Stimulated activated CD8-positive, alpha-beta memory T cell treated with anti-CD3 and anti-CD28 coated beads, Interleukin-4, amount 100 ng/mL, for 48 hours (primary cell): ENCODE measurements at regions not wholly inside any gene's neighbourhood (a gene's known extent, or its start where the extent isn't known, plus 50 kb on each side); places are given as distances from the start of the nearest gene placed in this dataset.

ENCODE experiments used
- DNase-seq: peaks from one replicate; pipeline ENCODE4 v3.0.0-alpha.2; 2020

GRCh38 chr7:26011039-26011696 lies 140.8 kb upstream of the NFE2L3 start:
- no peak for DNase-seq

GRCh38 chr7:26013551-26014083 lies 138.4 kb upstream of the NFE2L3 start:
- no peak for DNase-seq

GRCh38 chr7:26022982-26023381 lies 129.0 kb upstream of the NFE2L3 start:
- no peak for DNase-seq

GRCh38 chr7:26029911-26030310 lies 122.1 kb upstream of the NFE2L3 start:
- no peak for DNase-seq

GRCh38 chr7:26034391-26034790 lies 117.6 kb upstream of the NFE2L3 start:
- no peak for DNase-seq

- no peak for DNase-seq
Observed at GRCh38 chr7:26035552-26035951, 116.4 kb upstream of the NFE2L3 start.

- no peak for DNase-seq
Observed at GRCh38 chr7:26036092-26036491, 115.9 kb upstream of the NFE2L3 start.

GRCh38 chr7:26038201-26038990 lies 113.6 kb upstream of the NFE2L3 start:
- no peak for DNase-seq

- DNase-seq: no peak
Observed at GRCh38 chr7:26040085-26040484, 111.9 kb upstream of the NFE2L3 start.

GRCh38 chr7:26042237-26042636 lies 109.8 kb upstream of the NFE2L3 start:
- no peak for DNase-seq

- no peak for DNase-seq
Observed at GRCh38 chr7:26043801-26044200, 108.2 kb upstream of the NFE2L3 start.

GRCh38 chr7:26044320-26044719 lies 107.7 kb upstream of the NFE2L3 start:
- no peak for DNase-seq

- no peak for DNase-seq
Observed at GRCh38 chr7:26046150-26046549, 105.8 kb upstream of the NFE2L3 start.

GRCh38 chr7:26046878-26047277 lies 105.1 kb upstream of the NFE2L3 start:
- no peak for DNase-seq

GRCh38 chr7:26048663-26049062 lies 103.3 kb upstream of the NFE2L3 start:
- DNase-seq: no peak

- DNase-seq: no peak
Observed at GRCh38 chr7:26049081-26049480, 102.9 kb upstream of the NFE2L3 start.

- DNase-seq: no peak
Observed at GRCh38 chr7:26051021-26051420, 101.0 kb upstream of the NFE2L3 start.

GRCh38 chr7:26052706-26053105 lies 99.3 kb upstream of the NFE2L3 start:
- DNase-seq: no peak

- DNase-seq: no peak
Observed at GRCh38 chr7:26054386-26054785, 97.6 kb upstream of the NFE2L3 start.

- DNase-seq: no peak
Observed at GRCh38 chr7:26055241-26055640, 96.8 kb upstream of the NFE2L3 start.

GRCh38 chr7:26060733-26061677 lies 91.0 kb upstream of the NFE2L3 start:
- DNase-seq: no peak

GRCh38 chr7:26061678-26062603 lies 90.1 kb upstream of the NFE2L3 start:
- DNase-seq: peak; percentile 87
